Head of caudate nucleus (tissue), 42 donors: ENCODE measurements at regions not wholly inside any gene's neighbourhood (a gene's known extent, or its start where the extent isn't known, plus 50 kb on each side); places are given as distances from the start of the nearest gene placed in this dataset.
A peak's percentile ranks its signal among the peaks of the same experiment; 100 is the strongest.
"Not testable (repeated sequence)": the region's sequence is repeated elsewhere in the genome, so short reads cannot be mapped to it uniquely, and the experiment has no call there.

Experiments used
- DNase-seq, 42 donors: peaks; one replicate each; pipeline versions ENCODE4 v3.0.0 to v3.0.0-alpha.2; 2020 to 2021; ENCODE audit warnings: mixed read lengths in 7 of 42
- intact Hi-C: fragments of 100-400 bp; cut with DNase I; formaldehyde crosslinking; loops from one replicate; pipeline ENCODE4 v1.15.0; 2022

DNA sequence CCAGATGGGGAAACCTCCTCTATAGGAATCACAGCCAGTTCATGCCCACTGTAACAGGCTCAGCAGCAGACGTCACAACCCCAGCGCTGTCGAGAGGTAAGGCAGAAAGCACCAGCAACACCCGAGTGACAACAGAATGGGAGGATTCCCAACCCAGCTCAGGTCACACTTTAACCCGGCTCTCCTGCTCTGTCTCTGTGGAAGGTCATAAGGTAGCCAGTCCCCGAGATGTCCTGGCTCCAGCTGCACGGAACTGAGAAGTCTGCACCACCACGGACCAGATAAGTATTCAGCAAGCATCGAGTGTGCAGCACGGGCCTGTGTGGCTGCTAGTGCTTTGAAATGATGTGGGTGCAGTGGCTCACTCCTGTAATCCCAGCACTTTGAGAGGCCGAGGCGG, 236.7 kb upstream of the TCERG1L start:
- intact Hi-C loops = no loop called here

DNA sequence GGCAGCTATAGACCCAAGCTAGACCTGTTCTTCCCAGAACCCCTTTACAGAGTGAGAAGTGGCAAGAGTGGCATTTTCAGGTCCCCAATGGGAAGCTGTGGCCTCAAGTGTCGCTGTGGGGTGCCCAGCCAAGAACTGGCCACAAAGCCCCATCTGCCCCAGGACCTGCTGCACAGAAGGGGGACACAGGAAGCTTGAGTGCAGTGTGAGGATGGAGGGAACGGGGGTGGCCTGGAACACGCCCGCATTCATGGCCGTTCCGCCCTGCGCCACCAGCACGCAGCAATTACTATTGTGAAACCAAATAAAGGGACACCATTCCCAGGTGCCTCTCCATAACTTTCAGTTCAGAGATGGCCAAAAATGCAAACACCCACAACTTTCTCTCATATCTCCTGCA, 237.6 kb upstream of the TCERG1L start:
- DNase-seq = peak in 1 of 42 donors; percentile 22
- intact Hi-C loops = no loop called here

More for the DNA sequence above, 236.7 kb upstream of the TCERG1L start:
- DNase-seq = peak in 1 of 42 donors; percentile 19

DNA sequence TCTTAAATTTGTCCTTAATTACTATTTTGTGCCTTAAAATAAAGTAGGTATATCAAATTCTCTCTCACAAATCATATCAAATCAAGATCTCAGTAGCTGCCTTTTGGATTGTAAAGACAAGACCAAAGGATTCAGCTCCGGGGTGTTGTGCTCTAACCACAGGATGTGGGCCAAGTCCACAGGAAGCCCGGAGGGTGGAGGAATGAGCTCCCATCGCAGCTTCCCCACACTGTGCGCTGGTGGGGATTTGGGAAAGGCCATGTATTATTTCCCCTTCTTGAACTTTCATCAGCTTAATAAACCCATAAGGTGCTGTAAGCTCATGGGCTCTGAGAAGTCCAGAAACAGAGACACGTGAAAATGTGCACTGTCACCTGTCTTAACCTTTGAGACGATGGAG, 241.6 kb upstream of the TCERG1L start:
- intact Hi-C loops = no loop called here

DNA sequence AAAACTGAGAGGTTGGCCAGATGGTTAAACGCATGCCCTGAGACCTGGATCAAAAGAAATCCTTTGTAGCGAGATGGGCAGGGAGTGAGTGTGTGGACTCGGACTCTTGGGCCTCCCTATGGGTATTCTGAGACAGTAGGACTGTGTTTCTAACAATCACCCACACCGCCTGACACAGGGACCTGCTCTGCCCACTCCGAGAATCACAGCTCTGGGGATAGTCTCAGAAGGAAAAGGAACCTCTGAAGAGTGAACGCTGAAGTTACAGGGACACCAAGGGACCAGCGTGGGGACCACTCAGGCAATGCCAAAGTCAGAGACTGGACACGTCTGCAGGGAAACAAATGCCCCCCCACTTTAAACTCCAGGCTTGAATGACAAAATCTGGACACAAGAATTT, 242.1 kb upstream of the TCERG1L start:
- DNase-seq = peak in 2 of 42 donors; percentile 4 to 6
- intact Hi-C loops = no loop called here

More for the DNA sequence above, 241.6 kb upstream of the TCERG1L start:
- DNase-seq = peak in 1 of 42 donors; percentile 6

DNA sequence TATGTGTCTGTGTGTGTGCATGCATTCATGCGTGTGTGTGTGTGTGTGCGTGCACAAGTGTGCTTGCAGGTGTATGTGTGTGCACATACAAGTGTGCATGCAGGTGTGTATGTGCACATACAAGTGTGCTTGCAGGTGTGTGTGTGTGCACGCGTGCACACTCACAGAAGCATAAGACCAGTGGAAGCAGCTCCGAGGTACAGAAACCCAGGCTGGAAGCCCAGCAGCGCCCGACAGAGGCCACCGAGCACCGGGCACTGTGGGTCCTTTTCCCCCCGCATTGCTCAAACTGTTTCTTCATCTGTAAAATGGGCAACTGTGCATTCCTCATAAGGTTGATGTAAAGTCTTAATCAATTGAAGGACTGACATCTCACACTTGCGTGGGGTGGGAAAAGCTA, 243.3 kb upstream of the TCERG1L start:
- intact Hi-C loops = no loop called here
- peak in 2 of 42 donors; percentile 0 to 4 for DNase-seq

DNA sequence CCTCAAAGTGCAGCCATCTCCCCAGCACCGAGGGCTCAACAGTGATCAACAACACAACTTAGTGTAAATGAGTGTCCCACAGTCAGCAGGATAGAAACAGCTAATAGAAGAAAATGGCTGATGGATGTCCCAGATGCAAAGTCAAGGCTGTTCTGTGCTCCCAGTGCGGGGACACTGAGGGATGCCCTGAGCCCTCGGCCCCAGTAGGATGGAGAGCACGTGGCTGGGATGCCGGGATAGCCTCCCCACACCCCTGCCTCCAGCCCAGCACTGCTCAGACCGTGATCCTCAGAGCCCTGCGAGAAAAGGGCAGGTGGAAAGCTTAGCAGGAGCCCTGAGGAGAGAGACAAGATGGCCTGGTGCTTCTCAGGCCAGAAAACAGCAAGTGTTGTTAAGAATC, 243.9 kb upstream of the TCERG1L start:
- DNase-seq = peak in 2 of 42 donors; percentile 4 to 13
- intact Hi-C loops = no loop called here

DNA sequence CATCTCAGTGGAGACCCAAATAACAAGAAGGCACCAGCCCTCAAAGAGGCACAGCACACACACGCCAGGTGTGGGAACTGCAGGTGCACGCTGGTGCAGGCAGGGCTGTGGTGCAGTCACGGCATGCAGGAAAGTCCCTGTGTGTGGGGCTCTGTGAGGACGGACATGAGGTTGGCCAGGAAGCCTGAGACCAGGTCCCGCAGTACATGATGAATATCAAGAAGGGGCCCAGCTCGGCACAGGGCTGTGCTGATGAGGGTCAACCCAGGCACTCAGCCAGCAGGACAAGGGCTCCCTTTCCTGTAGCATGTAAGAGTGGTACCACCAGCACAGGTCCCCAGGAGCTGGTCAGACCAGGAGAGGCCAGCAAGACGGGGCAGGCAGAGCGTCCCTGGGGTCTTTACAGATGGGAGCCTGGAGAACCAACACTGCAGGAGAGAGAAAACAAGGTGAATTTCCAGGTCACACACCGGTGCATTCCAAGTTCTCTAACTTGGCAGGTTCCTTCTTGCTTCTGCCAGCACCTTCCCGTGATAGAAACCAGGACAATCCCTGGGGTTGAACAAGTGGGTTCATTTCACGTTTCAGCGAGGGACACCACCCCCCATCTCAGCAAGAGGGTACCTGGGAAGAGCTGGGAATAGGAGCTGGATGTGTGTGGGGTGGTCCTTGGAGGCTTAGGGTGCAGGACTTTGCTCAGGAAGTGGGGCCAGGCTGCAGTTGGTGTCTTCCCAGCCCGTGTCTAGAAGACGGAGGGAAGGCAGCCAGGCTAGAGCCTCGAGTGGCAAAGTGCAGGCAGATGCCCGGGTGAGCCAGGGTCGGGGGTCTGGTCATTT, 244.8 kb upstream of the TCERG1L start:
- DNase-seq = peak in 2 of 42 donors; percentile 5 to 7
- intact Hi-C loops = no loop called here

DNA sequence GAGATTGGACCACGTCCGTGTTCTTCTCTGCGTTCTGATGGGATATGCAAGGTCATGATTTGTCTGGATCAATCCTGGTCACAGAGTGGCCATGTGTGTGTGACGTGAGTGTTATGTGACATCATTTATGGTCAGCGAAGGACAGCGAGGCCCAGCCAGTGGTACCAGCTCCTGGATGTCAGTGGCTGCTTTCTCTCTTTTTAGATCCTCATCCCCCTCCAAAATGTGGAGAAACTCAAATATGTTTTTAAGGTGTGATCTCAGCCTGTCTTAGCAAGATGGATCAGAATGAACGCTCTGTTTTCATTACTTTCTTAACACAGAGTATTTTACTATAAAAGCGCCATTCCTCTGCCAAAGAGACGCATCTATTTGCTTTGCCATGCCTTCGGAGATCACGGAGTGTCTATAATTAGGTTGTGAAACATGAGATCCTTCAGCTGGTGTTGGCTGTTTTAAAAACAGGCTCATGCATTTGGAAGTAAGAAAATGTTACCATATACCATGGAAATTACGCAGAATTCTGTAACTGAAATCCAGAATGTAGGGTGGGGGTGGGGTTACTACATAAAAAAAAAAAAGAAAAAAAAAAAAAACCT, 245.5 kb upstream of the TCERG1L start:
- peak in 1 of 42 donors; percentile 13 for DNase-seq
- intact Hi-C loops = no loop called here

DNA sequence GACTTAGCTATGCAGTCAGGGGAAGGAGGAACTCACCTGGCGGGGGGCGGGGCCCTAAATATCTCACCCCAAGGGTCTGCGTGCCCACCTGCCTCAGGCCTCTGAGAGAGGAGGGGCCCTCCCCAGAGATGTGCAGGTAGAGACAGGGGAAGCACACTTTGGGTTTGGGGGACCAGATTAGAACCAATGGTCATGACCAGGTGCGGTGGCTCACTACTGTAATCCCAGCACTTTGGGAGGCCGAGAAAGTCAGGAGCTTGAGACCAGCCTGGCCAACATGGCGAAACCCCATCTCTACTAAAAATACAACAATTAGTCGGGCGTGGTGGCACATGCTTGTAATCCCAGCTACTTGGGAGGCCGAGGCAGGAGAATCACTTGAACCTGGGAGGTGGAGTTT, 246.4 kb upstream of the TCERG1L start:
- DNase-seq, intact Hi-C loops: not testable (repeated sequence)

DNA sequence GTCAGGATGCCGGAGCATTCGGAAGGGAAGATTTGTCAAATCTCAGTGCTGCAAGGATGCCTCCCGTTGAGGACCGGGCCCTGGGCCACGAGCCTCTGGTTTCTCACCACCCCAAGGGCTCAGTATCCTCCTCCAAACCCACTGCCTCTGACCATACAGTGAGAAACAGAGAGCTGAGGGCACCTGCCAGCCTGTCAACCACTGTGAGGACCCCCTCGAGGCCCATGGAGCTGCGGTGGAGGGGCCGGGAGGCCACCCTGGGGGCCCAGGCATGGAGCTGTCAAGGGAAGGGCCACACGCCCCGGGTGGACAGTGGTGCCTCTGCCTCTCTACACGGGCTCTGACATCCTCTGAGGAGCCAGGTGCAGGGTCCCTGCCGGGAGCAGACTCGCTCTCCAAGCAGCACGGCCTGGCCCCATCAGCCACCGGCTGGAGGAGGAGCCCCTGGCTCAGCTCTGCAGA, 248.0 kb upstream of the TCERG1L start:
- intact Hi-C loops = no loop called here
- DNase-seq = no peak

DNA sequence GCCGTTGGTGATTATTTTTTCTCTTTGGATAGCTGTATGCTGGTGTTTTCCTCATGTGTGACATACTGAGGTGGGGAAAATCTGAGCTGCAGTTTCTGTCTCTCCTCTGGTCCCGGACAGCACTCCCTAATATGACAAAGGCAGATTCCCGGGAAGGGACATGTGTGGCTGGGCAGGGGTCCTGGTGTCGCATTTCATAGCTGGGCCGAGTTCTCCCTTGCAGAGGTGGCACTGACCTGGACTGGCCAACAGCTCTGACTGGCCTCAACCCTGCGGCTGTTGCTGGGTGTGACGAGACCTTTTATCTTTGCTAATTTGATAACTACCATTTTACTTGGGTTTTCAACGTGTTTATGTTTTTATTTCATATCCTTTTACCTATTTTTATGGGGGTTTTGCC, 248.6 kb upstream of the TCERG1L start:
- intact Hi-C loops = no loop called here
- DNase-seq = peak in 1 of 42 donors; percentile 2

DNA sequence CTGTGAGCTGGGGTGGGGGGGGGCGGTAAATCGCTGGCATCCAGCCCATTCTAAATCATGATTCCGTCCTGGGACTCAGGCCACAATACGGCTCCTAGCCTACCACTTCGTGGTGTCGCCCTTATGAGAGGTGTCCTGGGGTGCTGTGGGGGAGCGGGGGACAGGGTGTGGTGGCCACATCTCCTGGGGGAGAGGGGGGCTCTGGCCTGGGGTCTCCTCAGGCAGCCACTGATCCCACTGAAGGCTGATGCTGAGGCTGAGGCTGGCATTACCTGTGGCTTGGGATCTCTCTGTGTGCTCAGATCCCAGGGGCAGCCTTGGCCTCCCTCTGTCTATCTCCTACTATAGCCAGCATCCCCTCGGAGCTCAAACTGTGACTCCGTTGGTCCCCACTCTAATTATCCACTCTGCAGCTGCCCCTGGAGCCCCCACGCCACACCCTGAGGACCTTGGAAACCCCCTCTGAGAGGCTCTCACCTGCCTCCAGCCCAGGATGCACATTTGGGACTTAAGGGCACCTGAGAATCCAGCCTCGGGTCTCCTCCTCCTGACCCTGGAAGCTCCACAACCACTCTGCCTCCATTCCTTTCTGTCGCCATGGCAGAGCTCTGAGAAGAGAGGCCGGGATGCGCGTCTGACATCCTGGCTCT, 249.3 kb upstream of the TCERG1L start:
- peak in 1 of 42 donors; percentile 22 for DNase-seq
- intact Hi-C loops = no loop called here

DNA sequence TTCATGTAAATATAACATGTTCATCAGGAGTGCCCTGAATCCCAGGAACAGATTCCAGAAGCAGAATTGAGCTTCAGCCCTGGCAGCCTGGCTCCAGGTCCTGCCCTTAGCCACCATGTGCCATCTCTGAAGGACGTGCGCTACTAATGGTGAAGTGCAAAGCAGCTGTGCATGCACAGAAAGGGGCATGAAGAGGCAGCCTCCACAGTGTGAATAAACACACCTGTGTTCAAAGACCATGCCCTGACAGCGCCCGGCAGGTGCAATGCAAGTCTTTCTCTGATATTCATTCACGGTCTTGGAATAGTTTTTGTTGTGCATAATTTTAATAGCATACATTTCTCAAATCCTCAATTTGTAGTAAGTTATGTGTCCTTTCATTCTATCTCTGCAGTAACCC, 250.4 kb upstream of the TCERG1L start:
- intact Hi-C loops = no loop called here
- DNase-seq = peak in 2 of 42 donors; percentile 4 to 17

DNA sequence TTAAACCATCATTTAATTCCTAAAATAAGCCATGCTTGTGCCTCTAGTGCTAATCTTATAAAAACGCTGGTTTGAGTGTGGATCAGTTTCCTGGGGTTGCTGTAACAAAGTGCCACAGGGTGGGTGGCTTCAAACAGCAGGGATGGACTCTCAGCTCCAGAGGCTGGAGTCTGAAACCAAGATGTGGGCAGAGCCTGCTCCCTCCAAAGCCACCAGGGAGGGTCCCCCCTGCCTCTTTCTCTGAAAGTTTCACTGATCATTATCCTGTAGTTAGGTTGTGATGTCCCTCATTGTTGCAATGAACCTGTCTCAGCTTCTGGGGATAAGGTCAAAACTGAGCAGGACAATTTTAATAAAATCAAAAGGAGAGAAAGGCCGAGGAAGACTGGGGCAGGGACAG, 251.9 kb upstream of the TCERG1L start:
- intact Hi-C loops = no loop called here
- DNase-seq = no peak

DNA sequence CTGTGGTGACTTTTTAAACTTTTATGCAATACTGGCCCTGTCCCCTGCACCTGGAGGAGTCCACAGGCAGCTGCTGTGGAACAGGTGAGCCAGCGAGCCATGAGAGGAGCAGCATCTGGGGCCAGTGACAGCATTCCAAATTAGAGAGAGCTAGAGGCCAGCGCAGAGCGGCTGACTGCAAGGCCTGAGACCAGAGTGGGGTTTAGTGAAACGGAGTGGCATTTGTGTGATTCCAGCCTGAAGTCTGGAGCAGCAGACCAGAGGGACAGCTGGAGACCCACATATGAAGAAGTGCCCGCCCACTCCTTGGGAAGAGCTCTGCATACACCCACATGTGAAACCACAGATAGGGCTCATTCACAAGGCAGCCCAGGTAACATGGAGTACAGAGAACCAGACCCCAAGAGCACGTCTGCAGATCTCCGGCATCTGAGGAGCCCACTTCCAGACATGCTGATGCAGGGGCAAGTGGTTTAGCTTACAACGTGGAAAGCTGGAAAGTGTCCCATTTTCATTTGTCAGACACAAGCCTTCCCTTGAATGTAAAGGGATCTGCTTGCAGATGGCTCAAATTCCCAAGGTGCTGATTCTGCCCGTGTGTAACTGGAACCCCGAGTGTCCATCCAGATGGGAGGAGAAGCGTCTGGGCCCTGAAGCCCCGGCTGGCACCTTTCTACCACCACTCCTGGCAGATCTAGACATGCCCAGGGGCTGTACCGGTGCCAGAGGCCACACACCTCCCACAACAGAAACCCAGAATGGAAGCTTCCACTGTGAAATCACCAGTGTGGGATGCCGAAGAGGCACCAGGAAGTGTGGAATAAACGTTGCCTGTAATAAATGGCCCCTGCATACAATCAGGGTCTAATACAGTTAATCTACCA, 256.0 kb upstream of the TCERG1L start:
- no peak for DNase-seq
- intact Hi-C loops = no loop called here

DNA sequence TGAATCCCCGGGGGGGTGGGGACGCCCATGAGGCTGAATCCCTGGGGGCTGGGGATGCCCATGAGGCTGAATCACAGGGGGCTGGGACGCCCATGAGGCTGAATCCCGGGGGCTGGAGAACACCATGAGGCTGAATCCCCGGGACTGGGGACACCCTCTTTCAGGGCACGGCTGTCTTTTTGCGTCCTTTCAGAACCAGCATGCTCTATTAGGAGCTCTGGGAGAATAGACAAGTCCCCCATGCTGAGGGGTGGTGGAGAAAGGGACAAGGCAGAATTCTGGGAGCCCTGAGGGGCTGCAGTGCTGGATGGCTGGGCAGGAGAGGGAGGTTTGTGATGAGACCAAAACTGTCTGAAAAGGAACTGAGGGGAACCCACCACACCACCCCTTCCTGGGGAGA, 257.3 kb upstream of the TCERG1L start:
- DNase-seq = no peak
- intact Hi-C loops = no loop called here

DNA sequence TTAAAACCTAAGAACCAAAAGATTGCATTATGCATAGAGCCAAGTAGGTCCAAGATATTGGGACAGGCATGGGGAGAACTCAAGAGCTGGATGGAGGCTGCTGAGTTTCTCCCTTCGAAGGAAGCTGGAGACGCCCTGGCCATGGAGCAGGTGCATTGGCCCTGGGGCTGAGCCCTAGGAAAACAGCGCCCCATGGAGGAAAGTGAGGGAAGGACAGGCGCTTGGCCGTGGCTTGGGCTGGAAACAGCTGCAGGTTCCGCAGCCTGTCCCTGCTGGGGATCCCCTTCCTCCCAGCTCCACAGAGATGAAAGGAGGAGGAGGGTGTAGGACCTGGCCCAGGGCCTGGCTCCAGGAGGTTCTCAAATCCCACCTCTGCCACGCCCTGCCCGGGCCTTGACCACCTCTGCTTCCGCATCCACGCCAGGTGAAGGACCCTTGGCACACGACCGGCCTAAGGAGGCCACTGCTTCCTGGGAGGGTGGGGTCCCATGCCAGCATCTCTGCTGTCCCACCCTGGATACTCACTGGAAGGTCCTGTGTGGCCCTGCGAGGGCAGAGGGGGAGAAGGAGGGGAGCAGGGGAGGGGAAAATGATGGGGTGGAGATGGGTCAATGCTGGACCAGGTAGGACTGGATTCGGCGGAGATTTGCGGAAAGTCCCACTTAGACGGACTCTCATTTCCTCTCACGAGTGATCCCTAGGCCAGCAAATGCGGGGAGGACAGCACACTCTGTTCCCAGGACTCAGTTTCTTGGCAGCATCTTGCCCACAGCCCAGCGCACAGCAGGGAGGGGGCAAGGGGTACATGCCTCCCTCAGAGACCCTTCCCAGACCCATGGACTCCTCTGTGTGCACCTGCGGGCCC, 258.6 kb upstream of the TCERG1L start:
- DNase-seq = no peak
- intact Hi-C loops = no loop called here

DNA sequence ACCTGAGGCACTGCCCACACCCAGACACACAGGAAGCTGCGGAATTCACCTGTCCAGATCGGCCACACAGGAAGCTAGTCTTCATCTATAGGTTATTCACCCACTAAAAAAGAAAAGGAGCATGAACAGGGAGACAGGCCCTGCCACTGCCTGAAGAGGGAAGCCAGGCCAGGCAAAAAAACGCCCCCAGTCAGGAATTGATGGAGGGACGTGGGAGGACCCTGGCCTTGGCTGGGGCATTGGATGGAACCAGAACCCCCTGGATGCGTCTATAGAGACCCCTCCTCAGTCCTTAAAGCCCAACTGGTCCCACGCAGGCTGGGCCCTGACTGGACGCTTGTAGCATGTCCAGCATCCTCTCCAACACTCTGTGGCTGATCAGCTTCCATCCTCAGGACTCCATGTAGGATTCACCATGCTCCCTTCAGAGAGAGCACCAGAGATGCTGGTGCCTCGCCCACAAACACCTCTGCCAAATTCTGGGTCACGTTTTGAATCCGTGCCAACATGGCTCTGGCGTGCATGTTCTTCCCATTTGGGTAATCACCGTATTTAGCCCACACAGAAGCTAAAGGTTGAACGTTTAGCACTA, 259.3 kb upstream of the TCERG1L start:
- peak in 2 of 42 donors; percentile 1 to 28 for DNase-seq
- intact Hi-C loops = no loop called here
